ENCODE measurements at regions not wholly inside any gene's neighbourhood (a gene's known extent, or its start where the extent isn't known, plus 50 kb on each side); places are given as distances from the start of the nearest gene placed in this dataset.

- TF ChIP-seq CTCF (IDR thresholded peaks at IDR 0.05) (no peak), POLR2A (IDR thresholded peaks at IDR 0.05) (no peak), POLR2AphosphoS5 (IDR thresholded peaks at IDR 0.05) (no peak), EP300 (IDR thresholded peaks at IDR 0.05) (no peak)
Observed at GRCh38 chr7:17022920-17023319, 141.1 kb upstream of the AGR3 start.
